ENCODE measurements at regions not wholly inside any gene's neighbourhood (a gene's known extent, or its start where the extent isn't known, plus 50 kb on each side); places are given as distances from the start of the nearest gene placed in this dataset.
"Not testable (repeated sequence)": the region's sequence is repeated elsewhere in the genome, so short reads cannot be mapped to it uniquely, and the experiment has no call there.

- DNase-seq: not testable (repeated sequence)
These were observed 96.3 kb upstream of the PZP start for GRCh38 chr12:9304540-9304939.

GRCh38 chr12:9295872-9296271 lies 87.7 kb upstream of the PZP start:
- DNase-seq: not testable (repeated sequence)

DNA sequence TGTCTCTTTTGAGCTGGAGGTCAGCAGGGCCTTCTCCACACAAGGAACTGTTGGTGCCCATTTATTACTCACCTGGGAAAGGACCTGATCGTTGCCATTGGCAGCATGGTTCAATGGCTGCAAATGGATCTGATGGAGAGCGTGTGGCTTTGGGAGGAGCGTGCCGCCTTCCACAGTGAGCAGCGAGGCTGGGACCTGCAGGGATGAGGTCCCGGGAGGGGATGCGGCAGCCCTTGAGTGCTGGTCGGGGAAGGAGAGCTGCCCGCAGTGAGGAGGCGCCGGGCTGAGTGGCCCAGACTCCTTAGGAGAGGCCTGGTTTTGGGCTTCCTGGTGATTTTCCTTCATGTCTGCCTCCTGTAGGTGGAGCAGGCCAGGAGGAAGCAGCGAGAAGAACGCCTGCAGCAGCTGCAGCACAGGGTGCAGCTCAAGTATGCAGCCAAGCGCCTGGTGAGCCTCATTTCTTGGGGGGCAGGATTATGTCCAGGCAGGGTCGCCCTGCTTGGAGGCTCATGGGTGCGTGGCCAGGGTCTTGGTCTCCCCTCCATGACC lies 86.0 kb upstream of the PZP start:
- DNase-seq: not testable (repeated sequence)

DNA sequence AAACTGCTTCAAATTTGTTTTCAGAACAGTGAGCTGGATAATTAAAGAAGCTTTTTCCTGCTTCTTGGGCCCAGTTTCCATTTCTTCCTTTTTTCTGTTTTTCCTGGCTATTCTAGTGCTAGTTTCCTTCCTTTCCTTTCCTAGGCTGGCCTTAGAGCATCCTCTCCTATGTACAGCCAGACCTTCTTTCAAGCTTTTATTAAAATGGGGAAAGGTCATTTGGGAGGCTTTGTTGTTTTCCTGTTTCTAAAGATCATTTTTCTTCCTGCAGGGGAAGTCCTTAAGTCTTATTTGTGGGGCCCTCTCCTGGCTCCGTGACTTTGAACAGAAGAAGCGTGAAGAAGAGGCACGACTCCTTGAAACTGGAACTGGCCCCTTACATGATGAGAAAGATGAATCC lies 85.2 kb upstream of the PZP start:
- not testable (repeated sequence) for DNase-seq

GRCh38 chr12:9289984-9290383 lies 81.8 kb upstream of the PZP start:
- not testable (repeated sequence) for DNase-seq

GRCh38 chr12:9284724-9285123 lies 76.5 kb upstream of the PZP start:
- not testable (repeated sequence) for DNase-seq

DNA sequence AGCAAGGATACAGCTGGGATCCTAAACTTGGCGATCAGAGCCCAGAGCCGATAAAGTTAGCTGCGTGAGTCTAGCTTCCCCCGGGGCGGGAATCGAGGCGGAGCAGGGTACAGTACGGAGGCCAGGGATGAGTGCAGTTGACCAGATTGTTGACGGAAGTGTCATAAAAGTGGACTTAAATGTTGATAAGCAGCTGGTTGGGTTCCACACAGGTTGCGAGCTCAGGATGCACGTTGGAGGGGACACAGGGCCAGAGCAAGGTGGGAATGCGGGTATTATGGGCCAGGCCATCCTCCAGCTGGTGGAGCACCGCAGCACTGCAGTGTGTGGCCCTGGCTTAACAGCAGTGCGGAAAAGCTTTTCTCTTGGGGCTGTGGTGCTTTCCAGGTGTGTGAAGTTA lies 76.0 kb upstream of the PZP start:
- DNase-seq: not testable (repeated sequence)

DNA sequence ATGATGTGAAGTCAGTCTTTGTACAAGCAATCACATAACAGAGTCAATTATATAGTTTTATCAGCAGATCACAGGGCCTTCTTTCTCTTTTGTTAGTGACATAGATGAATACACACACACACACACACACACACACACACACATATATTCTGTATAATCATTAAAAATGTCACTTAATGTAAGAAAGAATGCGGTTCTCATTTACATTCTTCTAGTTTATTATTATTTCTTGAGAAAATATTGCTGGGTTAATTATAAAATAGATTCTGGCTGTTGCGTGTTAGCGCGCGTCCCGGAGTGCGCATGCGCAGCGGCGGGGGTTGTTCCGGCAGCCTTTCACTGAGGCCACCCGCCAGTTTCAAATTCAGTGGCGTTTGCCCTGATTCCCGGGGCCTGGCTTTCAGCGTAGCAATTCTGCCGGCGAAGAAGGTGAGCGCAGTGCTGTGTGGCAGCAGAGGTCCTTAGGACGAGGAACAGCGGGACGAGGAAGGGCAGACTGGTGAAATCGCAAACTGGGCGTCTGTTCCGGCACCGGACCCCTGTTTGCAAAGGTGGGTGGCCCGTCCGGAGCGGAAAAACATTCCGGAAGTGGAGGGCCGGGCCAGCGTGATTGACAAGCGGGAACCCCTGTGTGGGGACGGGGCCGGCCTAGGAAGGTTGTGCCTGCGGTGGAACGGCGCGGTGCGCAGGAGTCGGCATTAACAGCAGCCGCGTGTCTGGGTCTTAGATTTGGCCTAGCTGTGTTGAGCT lies 75.3 kb upstream of the PZP start:
- DNase-seq: peak; percentile 84

GRCh38 chr12:9276990-9277389 lies 68.8 kb upstream of the PZP start:
- DNase-seq: no peak

- DNase-seq: no peak
These were observed 65.1 kb upstream of the PZP start for GRCh38 chr12:9273276-9273675.

GRCh38 chr12:9271875-9272274 lies 63.7 kb upstream of the PZP start:
- DNase-seq: no peak

- no peak for DNase-seq
These were observed 56.4 kb upstream of the PZP start for GRCh38 chr12:9264546-9264945.

DNA sequence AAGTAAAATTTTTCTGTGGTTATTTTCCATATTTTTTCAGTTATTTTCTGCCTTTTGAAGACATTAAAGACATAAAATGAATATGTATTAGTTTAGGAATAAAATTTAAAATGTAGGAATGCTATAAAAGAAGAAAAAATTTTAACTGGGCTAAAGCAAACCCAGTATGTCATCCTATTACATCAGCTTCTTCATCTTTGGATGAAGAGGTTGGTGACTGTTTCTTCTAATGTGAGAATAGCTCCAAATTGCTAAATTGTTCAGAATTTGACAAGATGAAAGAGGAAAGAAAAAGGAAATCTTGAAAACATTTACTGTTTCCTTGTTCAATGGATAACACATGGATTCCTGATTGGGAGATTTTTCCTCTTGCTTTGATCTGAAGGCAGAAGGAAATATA lies 52.7 kb upstream of the PZP start:
- DNase-seq: no peak

- DNase-seq: peak; percentile 6
These were observed 50.5 kb upstream of the PZP start for GRCh38 chr12:9258676-9259075.

Data from suppressor macrophage treated with lipopolysaccharide for 4 hours (primary cell).